GM12875 (cell line): ENCODE measurements at regions not wholly inside any gene's neighbourhood (a gene's known extent, or its start where the extent isn't known, plus 50 kb on each side); places are given as distances from the start of the nearest gene placed in this dataset.
"Not testable (repeated sequence)": the region's sequence is repeated elsewhere in the genome, so short reads cannot be mapped to it uniquely, and the experiment has no call there.

Experiments used
- H3K4me3 ChIP-seq: one replicate; pipeline ENCODE4 v1.5.1; 2011; ENCODE audit warnings: low read depth, low read length, control low read depth
- CTCF ChIP-seq: IDR thresholded peaks from 2 replicates; pipeline ENCODE4 v1.5.1; 2011; ENCODE audit warnings: low read depth, mild to moderate bottlenecking, control low read depth, inconsistent platforms, low read length, moderate library complexity, borderline replicate concordance; ENCODE audit not compliant: insufficient read depth

GRCh38 chr9:80496901-80497556, 925.3 kb downstream of the TLE4 start:
- no peak overlapping the region for H3K4me3 ChIP-seq
- no peak for TF ChIP-seq CTCF

GRCh38 chr9:80493258-80493657, 921.5 kb downstream of the TLE4 start:
- TF ChIP-seq CTCF, result no peak
- H3K4me3 ChIP-seq, result no peak overlapping the region

GRCh38 chr9:80492221-80492620, 920.5 kb downstream of the TLE4 start:
- H3K4me3 ChIP-seq, result no peak overlapping the region
- TF ChIP-seq CTCF, result no peak

- no peak for TF ChIP-seq CTCF
- H3K4me3 ChIP-seq, result no peak overlapping the region
Measured at GRCh38 chr9:80491086-80491696, 919.4 kb downstream of the TLE4 start.

- H3K4me3 ChIP-seq, result no peak overlapping the region
- no peak for TF ChIP-seq CTCF
Measured at GRCh38 chr9:80489329-80489728, 917.6 kb downstream of the TLE4 start.

GRCh38 chr9:80485420-80486250, 913.9 kb downstream of the TLE4 start:
- no peak overlapping the region for H3K4me3 ChIP-seq
- TF ChIP-seq CTCF, result no peak

- H3K4me3 ChIP-seq, result not testable (repeated sequence)
Measured at GRCh38 chr9:80482251-80482650, 910.5 kb downstream of the TLE4 start.
